GM23338 (cell line): ENCODE measurements at regions not wholly inside any gene's neighbourhood (a gene's known extent, or its start where the extent isn't known, plus 50 kb on each side); places are given as distances from the start of the nearest gene placed in this dataset.

Source experiments
- CREB1 ChIP-seq: fragments of 250-450 bp; sonication (Bioruptor Pico); IDR thresholded peaks from 2 replicates; pipeline ENCODE4 v1.5.0; 2020; ENCODE audit warnings: low read depth, mild to moderate bottlenecking, moderate library complexity
- EZH2 ChIP-seq: fragments of 200-600 bp; sonication (generic); IDR thresholded peaks from one replicate; pipeline ENCODE4 v1.8.0; 2017; ENCODE audit warnings: antibody characterized with exemption, mild to moderate bottlenecking, low read depth; ENCODE audit not compliant: unreplicated experiment
- EZH2phosphoT487 ChIP-seq: fragments of 200-600 bp; sonication (generic); IDR thresholded peaks from one replicate; pipeline ENCODE4 v1.8.1; 2018; ENCODE audit warnings: antibody characterized with exemption; ENCODE audit not compliant: unreplicated experiment
- JUNB ChIP-seq: IDR thresholded peaks from one replicate; pipeline ENCODE4 v1.6.1; 2016; ENCODE audit warnings: antibody characterized with exemption; ENCODE audit not compliant: unreplicated experiment
- NANOG ChIP-seq: IDR thresholded peaks from 2 replicates; pipeline ENCODE4 v1.6.1; 2016; ENCODE audit warnings: antibody characterized with exemption, borderline replicate concordance
- POLR2AphosphoS5 ChIP-seq: IDR thresholded peaks from 2 replicates; pipeline ENCODE4 v1.6.1; 2016; ENCODE audit warnings: antibody characterized with exemption, low read depth
- REST ChIP-seq: IDR thresholded peaks from one replicate; pipeline ENCODE4 v1.6.1; 2018; ENCODE audit warnings: antibody characterized with exemption; ENCODE audit not compliant: unreplicated experiment
- STAT1 ChIP-seq: IDR thresholded peaks from one replicate; pipeline ENCODE4 v1.6.1; 2016; ENCODE audit warnings: antibody characterized with exemption; ENCODE audit not compliant: unreplicated experiment
- TF ChIP-seq, protein P1 (sequence below), 2 experiments: fragments of 200-600 bp in 1 of 2; sonication (generic) in 1 of 2; conservative IDR thresholded peaks; 2 replicates each; pipeline versions ENCODE4 v1.5.1 to v1.6.1; 2016 to 2017; ENCODE audit warnings: antibody characterized with exemption in 2 of 2, low read depth in 2 of 2, mild to moderate bottlenecking in 2 of 2, moderate library complexity in 1 of 2
- TF ChIP-seq, protein P2 (sequence below): fragments of 250-450 bp; sonication (Bioruptor Pico); IDR thresholded peaks from 2 replicates; pipeline ENCODE4 v1.5.0; 2020; ENCODE audit warnings: mild to moderate bottlenecking, moderate library complexity

DNA sequence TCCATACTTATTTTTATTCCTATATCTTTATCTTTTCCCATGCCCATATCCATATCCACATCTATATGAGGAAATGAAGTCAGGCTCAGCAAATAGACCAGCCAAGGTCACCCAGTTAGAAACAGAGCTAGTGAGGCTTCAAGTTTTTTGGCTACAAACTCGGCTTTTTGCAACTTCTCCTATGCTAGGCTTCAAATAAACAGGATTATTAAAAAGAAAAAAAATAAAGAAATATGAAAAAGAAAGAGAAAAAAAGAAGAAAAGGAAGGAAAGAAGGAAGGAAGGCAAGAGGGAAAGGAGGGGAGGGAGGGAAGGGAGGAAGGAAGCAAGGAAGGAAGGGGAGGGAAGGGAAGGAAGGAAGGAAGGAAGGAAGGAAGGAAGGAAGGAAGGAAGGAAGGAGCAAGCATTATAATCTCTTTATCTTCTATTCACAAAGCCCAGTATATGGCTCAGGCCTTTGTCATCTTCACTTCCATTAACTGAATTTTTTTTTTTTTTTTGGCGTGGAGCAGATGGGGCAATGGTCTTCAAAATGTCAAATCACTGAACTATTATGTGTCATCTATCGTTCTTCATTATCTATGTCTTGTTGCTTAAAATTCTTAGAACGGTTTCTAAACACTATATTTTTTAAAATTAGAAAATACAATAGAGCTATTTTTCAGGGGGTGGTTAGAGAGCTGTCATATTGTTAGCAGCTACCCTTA, 418.2 kb downstream of the VRK1 start:
- TF ChIP-seq, protein P1, sequence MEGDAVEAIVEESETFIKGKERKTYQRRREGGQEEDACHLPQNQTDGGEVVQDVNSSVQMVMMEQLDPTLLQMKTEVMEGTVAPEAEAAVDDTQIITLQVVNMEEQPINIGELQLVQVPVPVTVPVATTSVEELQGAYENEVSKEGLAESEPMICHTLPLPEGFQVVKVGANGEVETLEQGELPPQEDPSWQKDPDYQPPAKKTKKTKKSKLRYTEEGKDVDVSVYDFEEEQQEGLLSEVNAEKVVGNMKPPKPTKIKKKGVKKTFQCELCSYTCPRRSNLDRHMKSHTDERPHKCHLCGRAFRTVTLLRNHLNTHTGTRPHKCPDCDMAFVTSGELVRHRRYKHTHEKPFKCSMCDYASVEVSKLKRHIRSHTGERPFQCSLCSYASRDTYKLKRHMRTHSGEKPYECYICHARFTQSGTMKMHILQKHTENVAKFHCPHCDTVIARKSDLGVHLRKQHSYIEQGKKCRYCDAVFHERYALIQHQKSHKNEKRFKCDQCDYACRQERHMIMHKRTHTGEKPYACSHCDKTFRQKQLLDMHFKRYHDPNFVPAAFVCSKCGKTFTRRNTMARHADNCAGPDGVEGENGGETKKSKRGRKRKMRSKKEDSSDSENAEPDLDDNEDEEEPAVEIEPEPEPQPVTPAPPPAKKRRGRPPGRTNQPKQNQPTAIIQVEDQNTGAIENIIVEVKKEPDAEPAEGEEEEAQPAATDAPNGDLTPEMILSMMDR (conservative IDR thresholded peaks at IDR 0.05; ENCODE audit: low read depth in 2 of 2): no peak
- TF ChIP-seq EZH2phosphoT487 (no peak), POLR2AphosphoS5 (no peak), EZH2 (no peak), CREB1 (CRISPR knock-in tag) (no peak), JUNB (no peak), REST (no peak), NANOG (no peak), STAT1 (no peak)
- TF ChIP-seq, protein P2, sequence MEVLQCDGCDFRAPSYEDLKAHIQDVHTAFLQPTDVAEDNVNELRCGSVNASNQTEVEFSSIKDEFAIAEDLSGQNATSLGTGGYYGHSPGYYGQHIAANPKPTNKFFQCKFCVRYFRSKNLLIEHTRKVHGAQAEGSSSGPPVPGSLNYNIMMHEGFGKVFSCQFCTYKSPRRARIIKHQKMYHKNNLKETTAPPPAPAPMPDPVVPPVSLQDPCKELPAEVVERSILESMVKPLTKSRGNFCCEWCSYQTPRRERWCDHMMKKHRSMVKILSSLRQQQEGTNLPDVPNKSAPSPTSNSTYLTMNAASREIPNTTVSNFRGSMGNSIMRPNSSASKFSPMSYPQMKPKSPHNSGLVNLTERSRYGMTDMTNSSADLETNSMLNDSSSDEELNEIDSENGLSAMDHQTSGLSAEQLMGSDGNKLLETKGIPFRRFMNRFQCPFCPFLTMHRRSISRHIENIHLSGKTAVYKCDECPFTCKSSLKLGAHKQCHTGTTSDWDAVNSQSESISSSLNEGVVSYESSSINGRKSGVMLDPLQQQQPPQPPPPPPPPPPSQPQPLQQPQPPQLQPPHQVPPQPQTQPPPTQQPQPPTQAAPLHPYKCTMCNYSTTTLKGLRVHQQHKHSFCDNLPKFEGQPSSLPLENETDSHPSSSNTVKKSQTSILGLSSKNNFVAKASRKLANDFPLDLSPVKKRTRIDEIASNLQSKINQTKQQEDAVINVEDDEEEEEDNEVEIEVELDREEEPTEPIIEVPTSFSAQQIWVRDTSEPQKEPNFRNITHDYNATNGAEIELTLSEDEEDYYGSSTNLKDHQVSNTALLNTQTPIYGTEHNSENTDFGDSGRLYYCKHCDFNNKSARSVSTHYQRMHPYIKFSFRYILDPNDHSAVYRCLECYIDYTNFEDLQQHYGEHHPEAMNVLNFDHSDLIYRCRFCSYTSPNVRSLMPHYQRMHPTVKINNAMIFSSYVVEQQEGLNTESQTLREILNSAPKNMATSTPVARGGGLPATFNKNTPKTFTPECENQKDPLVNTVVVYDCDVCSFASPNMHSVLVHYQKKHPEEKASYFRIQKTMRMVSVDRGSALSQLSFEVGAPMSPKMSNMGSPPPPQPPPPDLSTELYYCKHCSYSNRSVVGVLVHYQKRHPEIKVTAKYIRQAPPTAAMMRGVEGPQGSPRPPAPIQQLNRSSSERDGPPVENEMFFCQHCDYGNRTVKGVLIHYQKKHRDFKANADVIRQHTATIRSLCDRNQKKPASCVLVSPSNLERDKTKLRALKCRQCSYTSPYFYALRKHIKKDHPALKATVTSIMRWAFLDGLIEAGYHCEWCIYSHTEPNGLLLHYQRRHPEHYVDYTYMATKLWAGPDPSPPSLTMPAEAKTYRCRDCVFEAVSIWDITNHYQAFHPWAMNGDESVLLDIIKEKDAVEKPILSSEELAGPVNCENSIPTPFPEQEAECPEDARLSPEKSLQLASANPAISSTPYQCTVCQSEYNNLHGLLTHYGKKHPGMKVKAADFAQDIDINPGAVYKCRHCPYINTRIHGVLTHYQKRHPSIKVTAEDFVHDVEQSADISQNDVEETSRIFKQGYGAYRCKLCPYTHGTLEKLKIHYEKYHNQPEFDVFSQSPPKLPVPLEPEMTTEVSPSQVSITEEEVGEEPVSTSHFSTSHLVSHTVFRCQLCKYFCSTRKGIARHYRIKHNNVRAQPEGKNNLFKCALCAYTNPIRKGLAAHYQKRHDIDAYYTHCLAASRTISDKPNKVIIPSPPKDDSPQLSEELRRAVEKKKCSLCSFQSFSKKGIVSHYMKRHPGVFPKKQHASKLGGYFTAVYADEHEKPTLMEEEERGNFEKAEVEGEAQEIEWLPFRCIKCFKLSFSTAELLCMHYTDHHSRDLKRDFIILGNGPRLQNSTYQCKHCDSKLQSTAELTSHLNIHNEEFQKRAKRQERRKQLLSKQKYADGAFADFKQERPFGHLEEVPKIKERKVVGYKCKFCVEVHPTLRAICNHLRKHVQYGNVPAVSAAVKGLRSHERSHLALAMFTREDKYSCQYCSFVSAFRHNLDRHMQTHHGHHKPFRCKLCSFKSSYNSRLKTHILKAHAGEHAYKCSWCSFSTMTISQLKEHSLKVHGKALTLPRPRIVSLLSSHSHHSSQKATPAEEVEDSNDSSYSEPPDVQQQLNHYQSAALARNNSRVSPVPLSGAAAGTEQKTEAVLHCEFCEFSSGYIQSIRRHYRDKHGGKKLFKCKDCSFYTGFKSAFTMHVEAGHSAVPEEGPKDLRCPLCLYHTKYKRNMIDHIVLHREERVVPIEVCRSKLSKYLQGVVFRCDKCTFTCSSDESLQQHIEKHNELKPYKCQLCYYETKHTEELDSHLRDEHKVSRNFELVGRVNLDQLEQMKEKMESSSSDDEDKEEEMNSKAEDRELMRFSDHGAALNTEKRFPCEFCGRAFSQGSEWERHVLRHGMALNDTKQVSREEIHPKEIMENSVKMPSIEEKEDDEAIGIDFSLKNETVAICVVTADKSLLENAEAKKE (CRISPR knock-in tag): no peak
